ENCODE measurements at regions not wholly inside any gene's neighbourhood (a gene's known extent, or its start where the extent isn't known, plus 50 kb on each side); places are given as distances from the start of the nearest gene placed in this dataset.

DNA sequence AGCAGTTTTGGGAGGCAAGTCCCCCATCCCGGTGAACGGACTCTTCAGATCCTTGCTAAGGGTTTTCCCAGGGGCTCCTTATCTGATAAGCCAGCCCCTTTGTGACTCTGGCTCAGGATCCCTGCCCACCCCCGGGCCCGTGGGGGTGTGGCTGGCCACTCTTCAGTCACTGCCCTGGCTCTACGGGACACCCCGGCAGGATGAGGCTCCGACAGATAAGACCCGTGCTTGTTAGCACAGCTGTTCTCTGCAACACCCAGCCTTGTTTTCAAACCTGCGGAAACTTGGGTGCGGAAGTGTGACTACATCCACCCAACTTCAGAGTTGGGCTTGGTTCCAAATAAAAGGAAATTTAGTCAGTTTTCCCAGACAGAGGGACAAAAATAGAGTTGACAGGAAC lies 66.7 kb upstream of the PODXL start:
- TF ChIP-seq, protein P1, sequence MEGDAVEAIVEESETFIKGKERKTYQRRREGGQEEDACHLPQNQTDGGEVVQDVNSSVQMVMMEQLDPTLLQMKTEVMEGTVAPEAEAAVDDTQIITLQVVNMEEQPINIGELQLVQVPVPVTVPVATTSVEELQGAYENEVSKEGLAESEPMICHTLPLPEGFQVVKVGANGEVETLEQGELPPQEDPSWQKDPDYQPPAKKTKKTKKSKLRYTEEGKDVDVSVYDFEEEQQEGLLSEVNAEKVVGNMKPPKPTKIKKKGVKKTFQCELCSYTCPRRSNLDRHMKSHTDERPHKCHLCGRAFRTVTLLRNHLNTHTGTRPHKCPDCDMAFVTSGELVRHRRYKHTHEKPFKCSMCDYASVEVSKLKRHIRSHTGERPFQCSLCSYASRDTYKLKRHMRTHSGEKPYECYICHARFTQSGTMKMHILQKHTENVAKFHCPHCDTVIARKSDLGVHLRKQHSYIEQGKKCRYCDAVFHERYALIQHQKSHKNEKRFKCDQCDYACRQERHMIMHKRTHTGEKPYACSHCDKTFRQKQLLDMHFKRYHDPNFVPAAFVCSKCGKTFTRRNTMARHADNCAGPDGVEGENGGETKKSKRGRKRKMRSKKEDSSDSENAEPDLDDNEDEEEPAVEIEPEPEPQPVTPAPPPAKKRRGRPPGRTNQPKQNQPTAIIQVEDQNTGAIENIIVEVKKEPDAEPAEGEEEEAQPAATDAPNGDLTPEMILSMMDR (IDR thresholded peaks at IDR 0.05; ENCODE audit: low read depth, low read length) = no peak
- no peak for TF ChIP-seq EZH2phosphoT487 (IDR thresholded peaks at IDR 0.05; ENCODE audit: low read depth)

All from OCI-LY3 (cell line).